Astrocyte of the spinal cord (primary cell): ENCODE measurements at regions not wholly inside any gene's neighbourhood (a gene's known extent, or its start where the extent isn't known, plus 50 kb on each side); places are given as distances from the start of the nearest gene placed in this dataset.

Experiments
- DNase-seq: peaks from one replicate; pipeline ENCODE4 v3.0.0; 2011; ENCODE audit warnings: low read depth, low spot score
- H3K4me3 ChIP-seq: 2 replicates; pipeline ENCODE4 v1.5.1; 2011; ENCODE audit warnings: low read depth, mild to moderate bottlenecking, low read length, moderate library complexity
- CTCF ChIP-seq: IDR thresholded peaks from 2 replicates; pipeline ENCODE4 v1.5.1; 2012; ENCODE audit warnings: low read depth, mild to moderate bottlenecking, low read length, inconsistent platforms
- in situ Hi-C: cut with HindIII; loops from 2 replicates; pipeline ENCODE4 v1.10.0; 2017; ENCODE audit warnings: low sequenced_read_pairs

- in situ Hi-C loops = no loop called here
Measured at GRCh38 chr2:121140734-121141133, 144.3 kb downstream of the TFCP2L1 start.

DNA sequence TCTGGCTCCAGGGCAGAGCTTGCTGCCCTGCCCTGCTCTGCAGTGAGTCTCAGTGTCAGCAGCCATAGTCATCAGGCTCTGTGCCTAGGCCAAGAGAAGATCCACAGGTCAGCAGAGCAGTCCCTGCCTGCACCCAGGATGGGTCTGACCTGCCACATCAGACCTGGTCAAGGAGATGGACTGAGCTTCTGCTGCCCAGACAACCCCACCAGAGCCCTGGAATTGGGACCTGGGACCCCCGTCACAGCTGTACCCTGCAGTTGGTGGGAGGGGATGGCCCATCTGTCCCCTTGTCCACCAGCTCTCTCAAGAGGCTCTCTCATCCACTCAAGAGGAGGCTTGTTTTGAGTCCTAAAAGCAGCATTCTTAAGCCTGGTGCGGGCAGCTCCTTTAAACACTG, 142.6 kb downstream of the TFCP2L1 start:
- no peak for TF ChIP-seq CTCF
- DNase-seq = no peak
- in situ Hi-C loops = no loop called here
- no peak overlapping the region for H3K4me3 ChIP-seq

More at GRCh38 chr2:121140734-121141133, 144.3 kb downstream of the TFCP2L1 start:
- no peak for TF ChIP-seq CTCF
- no peak overlapping the region for H3K4me3 ChIP-seq
- DNase-seq = no peak

DNA sequence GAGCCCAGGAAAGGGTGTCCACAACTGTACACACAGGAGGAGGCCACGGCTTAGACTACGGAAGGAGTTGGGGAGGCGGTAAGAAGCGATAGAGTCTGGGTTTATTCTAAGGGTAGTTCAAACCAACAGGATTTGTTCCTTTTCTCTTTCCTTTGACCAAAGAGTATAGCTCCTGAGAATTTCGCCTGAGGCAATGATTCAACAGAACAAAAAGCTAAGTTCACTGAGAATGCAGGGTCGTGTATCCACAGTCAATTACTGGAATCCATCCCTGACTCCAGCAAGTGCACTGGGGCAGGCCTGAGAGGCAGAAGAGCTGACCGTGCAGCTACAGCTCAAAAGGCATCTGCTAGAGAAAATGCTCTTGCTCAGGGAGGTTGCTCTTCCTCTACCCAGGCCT, 140.9 kb downstream of the TFCP2L1 start:
- TF ChIP-seq CTCF = no peak
- DNase-seq = no peak
- in situ Hi-C loops = no loop called here
- no peak overlapping the region for H3K4me3 ChIP-seq

DNA sequence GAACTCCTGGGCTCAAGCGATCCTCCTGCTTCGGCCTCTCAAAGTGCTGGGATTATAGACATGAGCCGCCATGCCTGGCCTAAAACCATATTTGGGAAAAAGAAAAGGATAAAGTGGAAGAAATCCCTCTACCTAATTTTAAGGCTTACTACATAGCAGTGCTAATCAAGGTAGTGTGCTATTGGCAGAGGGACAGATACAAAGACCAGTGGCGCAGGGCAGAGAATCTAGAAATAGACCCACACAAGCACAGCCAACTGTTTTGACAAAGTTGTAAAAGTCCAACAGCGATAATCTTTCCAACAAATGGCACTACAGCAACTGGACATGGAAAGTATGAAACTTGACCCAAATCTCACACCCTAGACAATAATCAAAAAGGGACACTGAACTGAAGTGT, 138.4 kb downstream of the TFCP2L1 start:
- H3K4me3 ChIP-seq = no peak overlapping the region
- no peak for TF ChIP-seq CTCF
- DNase-seq = no peak
- in situ Hi-C loops = no loop called here

GRCh38 chr2:121147766-121148165, 137.2 kb downstream of the TFCP2L1 start:
- TF ChIP-seq CTCF = no peak
- no peak overlapping the region for H3K4me3 ChIP-seq
- no peak for DNase-seq
- in situ Hi-C loops = no loop called here

GRCh38 chr2:121148481-121148880, 136.5 kb downstream of the TFCP2L1 start:
- H3K4me3 ChIP-seq = no peak overlapping the region
- no peak for TF ChIP-seq CTCF
- in situ Hi-C loops = no loop called here
- DNase-seq = no peak

DNA sequence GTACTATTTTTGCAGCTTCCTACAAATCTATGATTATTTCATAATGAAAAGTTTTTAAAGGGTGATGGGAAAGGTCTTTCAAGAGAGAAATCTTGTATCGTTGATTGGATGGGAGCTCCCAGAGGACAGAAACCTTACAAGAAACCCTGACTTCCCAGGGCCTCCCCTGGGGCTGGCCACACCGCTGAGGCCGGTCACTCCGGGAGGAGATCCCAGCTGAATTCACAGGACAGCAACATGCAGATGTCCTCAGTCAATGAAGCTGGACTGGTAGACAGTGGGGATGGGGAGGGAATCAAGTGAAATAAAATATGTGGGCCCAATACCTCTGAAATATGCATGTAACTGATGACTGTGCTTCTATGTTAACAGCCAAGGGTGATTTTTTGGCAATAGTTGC, 135.6 kb downstream of the TFCP2L1 start:
- no peak for DNase-seq

More for the DNA sequence above, 135.6 kb downstream of the TFCP2L1 start:
- TF ChIP-seq CTCF = no peak
- no peak overlapping the region for H3K4me3 ChIP-seq
- in situ Hi-C loops = no loop called here
